ENCODE measurements at regions not wholly inside any gene's neighbourhood (a gene's known extent, or its start where the extent isn't known, plus 50 kb on each side); places are given as distances from the start of the nearest gene placed in this dataset.
"Not testable (repeated sequence)": the region's sequence is repeated elsewhere in the genome, so short reads cannot be mapped to it uniquely, and the experiment has no call there.

DNA sequence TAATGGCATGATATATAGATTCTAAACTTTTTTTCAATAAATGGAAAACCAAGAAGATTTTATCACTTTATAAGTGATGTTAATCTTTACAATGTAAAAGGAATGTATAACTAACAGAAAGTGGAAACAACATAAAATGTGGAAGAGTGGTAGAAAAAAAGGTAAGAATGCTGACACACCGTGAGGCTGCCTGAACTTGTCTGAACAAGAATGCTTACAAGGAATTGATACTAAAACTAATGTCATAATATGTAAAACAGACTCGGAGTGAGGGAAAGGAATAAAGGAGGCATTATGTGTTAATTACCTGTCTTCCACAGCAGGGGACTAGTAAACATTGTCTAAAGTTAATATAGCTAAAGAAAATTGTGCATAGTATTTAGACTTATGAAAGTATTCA, 958.8 kb upstream of the TMEFF2 start:
- H3K4me2 ChIP-seq, result no peak overlapping the region
- H3K27me3 ChIP-seq (ENCODE audit: insufficient read depth), result no peaks in the 10 kb centered on the region
- H3F3A ChIP-seq (replicated peaks; ENCODE audit: insufficient read depth), result no peaks in the 10 kb centered on the region
- no peaks in the 10 kb centered on the region for H3K9me3 ChIP-seq
- ChIA-PET POLR2A (no interaction called here), CTCF (no interaction called here)
- TF ChIP-seq MXI1 (IDR thresholded peaks at IDR 0.05; ENCODE audit: low read depth, low read length) (no peak), MEF2A (IDR thresholded peaks at IDR 0.05; ENCODE audit: borderline replicate concordance, low read depth) (no peak), RAD21 (IDR thresholded peaks at IDR 0.05; ENCODE audit: low read length) (no peak), POLR2AphosphoS5 (IDR thresholded peaks at IDR 0.05; ENCODE audit: low read depth, low read length) (no peak), GATA2 (CRISPR knock-in tag; IDR thresholded peaks at IDR 0.05) (no peak), ELF1 (IDR thresholded peaks at IDR 0.05) (no peak), CHD2 (IDR thresholded peaks at IDR 0.05; ENCODE audit: low read length, partially characterized antibody) (no peak), GABPA (IDR thresholded peaks at IDR 0.05; ENCODE audit: low read depth) (no peak), YY1 (IDR thresholded peaks at IDR 0.05; ENCODE audit: low read depth) (no peak), SIN3A (IDR thresholded peaks at IDR 0.05; ENCODE audit: borderline replicate concordance, low read depth, low read length) (no peak), TCF12 (IDR thresholded peaks at IDR 0.05) (no peak), TAF1 (IDR thresholded peaks at IDR 0.05; ENCODE audit: borderline replicate concordance, low read depth, low read length) (no peak), RFX5 (IDR thresholded peaks at IDR 0.05; ENCODE audit: low read length) (no peak)
- TF ChIP-seq, protein P1, sequence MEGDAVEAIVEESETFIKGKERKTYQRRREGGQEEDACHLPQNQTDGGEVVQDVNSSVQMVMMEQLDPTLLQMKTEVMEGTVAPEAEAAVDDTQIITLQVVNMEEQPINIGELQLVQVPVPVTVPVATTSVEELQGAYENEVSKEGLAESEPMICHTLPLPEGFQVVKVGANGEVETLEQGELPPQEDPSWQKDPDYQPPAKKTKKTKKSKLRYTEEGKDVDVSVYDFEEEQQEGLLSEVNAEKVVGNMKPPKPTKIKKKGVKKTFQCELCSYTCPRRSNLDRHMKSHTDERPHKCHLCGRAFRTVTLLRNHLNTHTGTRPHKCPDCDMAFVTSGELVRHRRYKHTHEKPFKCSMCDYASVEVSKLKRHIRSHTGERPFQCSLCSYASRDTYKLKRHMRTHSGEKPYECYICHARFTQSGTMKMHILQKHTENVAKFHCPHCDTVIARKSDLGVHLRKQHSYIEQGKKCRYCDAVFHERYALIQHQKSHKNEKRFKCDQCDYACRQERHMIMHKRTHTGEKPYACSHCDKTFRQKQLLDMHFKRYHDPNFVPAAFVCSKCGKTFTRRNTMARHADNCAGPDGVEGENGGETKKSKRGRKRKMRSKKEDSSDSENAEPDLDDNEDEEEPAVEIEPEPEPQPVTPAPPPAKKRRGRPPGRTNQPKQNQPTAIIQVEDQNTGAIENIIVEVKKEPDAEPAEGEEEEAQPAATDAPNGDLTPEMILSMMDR (IDR thresholded peaks at IDR 0.05), result no peak
- TF ChIP-seq, protein P2, sequence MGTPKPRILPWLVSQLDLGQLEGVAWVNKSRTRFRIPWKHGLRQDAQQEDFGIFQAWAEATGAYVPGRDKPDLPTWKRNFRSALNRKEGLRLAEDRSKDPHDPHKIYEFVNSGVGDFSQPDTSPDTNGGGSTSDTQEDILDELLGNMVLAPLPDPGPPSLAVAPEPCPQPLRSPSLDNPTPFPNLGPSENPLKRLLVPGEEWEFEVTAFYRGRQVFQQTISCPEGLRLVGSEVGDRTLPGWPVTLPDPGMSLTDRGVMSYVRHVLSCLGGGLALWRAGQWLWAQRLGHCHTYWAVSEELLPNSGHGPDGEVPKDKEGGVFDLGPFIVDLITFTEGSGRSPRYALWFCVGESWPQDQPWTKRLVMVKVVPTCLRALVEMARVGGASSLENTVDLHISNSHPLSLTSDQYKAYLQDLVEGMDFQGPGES (IDR thresholded peaks at IDR 0.05; ENCODE audit: low read depth, low read length), result no peak
- TF ChIP-seq, protein P3, sequence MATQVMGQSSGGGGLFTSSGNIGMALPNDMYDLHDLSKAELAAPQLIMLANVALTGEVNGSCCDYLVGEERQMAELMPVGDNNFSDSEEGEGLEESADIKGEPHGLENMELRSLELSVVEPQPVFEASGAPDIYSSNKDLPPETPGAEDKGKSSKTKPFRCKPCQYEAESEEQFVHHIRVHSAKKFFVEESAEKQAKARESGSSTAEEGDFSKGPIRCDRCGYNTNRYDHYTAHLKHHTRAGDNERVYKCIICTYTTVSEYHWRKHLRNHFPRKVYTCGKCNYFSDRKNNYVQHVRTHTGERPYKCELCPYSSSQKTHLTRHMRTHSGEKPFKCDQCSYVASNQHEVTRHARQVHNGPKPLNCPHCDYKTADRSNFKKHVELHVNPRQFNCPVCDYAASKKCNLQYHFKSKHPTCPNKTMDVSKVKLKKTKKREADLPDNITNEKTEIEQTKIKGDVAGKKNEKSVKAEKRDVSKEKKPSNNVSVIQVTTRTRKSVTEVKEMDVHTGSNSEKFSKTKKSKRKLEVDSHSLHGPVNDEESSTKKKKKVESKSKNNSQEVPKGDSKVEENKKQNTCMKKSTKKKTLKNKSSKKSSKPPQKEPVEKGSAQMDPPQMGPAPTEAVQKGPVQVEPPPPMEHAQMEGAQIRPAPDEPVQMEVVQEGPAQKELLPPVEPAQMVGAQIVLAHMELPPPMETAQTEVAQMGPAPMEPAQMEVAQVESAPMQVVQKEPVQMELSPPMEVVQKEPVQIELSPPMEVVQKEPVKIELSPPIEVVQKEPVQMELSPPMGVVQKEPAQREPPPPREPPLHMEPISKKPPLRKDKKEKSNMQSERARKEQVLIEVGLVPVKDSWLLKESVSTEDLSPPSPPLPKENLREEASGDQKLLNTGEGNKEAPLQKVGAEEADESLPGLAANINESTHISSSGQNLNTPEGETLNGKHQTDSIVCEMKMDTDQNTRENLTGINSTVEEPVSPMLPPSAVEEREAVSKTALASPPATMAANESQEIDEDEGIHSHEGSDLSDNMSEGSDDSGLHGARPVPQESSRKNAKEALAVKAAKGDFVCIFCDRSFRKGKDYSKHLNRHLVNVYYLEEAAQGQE (IDR thresholded peaks at IDR 0.05; ENCODE audit: low read depth, low read length), result no peak
- H3K9me2 ChIP-seq, result no peaks in the 10 kb centered on the region
- H3K4me3 ChIP-seq (ENCODE audit: low read depth in 2 of 2, low read length in 1 of 2), result no peak overlapping the region
- no peaks in the 10 kb centered on the region for H3K4me1 ChIP-seq (ENCODE audit: control insufficient read depth in 1 of 2, insufficient read depth in 2 of 2, low read depth in 1 of 2, low read length in 1 of 2)
- H3K27ac ChIP-seq (ENCODE audit: low read depth in 2 of 2, low read length in 1 of 2), result no peak overlapping the region
- H3K9ac ChIP-seq, result no peak overlapping the region
- no peaks in the 10 kb centered on the region for H4K20me1 ChIP-seq (ENCODE audit: insufficient read depth)
- DNase-seq, result no peak
- 62% methylated on average over 2 of the region's 2 CpGs for WGBS (ENCODE audit: low lambda C conversion rate)
- H3K79me2 ChIP-seq (ENCODE audit: insufficient read depth), result no peaks in the 10 kb centered on the region
- H3K36me3 ChIP-seq (replicated peaks in 1 of 2; ENCODE audit: control insufficient read depth in 1 of 2, insufficient read depth in 2 of 2, low read length in 1 of 2), result no peaks in the 10 kb centered on the region
- no peak overlapping the region for H2AFZ ChIP-seq (ENCODE audit: low read depth)

GRCh38 chr2:193142467-193142866, 947.7 kb upstream of the TMEFF2 start:
- H3K27ac ChIP-seq (ENCODE audit: low read depth in 2 of 2, low read length in 1 of 2); H2AFZ ChIP-seq (ENCODE audit: low read depth); POLR2A ChIA-PET; DNase-seq; H3K79me2 ChIP-seq (ENCODE audit: insufficient read depth); H3K9ac ChIP-seq; H3K36me3 ChIP-seq (replicated peaks in 1 of 2; ENCODE audit: control insufficient read depth in 1 of 2, insufficient read depth in 2 of 2, low read length in 1 of 2); H3K4me2 ChIP-seq; H3K9me2 ChIP-seq; H3K9me3 ChIP-seq; H4K20me1 ChIP-seq (ENCODE audit: insufficient read depth); H3K4me3 ChIP-seq (ENCODE audit: low read depth in 2 of 2, low read length in 1 of 2); H3K27me3 ChIP-seq (ENCODE audit: insufficient read depth); CTCF ChIA-PET; H3F3A ChIP-seq (replicated peaks; ENCODE audit: insufficient read depth); H3K4me1 ChIP-seq (ENCODE audit: control insufficient read depth in 1 of 2, insufficient read depth in 2 of 2, low read depth in 1 of 2, low read length in 1 of 2): not testable (repeated sequence)
- 60% methylated on average over 5 of the region's 5 CpGs for WGBS (ENCODE audit: low lambda C conversion rate)
